ENCODE measurements at regions not wholly inside any gene's neighbourhood (a gene's known extent, or its start where the extent isn't known, plus 50 kb on each side); places are given as distances from the start of the nearest gene placed in this dataset.

GRCh38 chr4:34824515-34824914 lies 1419.8 kb downstream of the ARAP2 start:
- no peak for DNase-seq (ENCODE audit: low read depth in 3 of 3)

GRCh38 chr4:34826660-34827059 lies 1417.7 kb downstream of the ARAP2 start:
- DNase-seq (ENCODE audit: low read depth in 3 of 3), result no peak

GRCh38 chr4:34845926-34846325 lies 1398.4 kb downstream of the ARAP2 start:
- DNase-seq (ENCODE audit: low read depth in 3 of 3), result no peak

DNA sequence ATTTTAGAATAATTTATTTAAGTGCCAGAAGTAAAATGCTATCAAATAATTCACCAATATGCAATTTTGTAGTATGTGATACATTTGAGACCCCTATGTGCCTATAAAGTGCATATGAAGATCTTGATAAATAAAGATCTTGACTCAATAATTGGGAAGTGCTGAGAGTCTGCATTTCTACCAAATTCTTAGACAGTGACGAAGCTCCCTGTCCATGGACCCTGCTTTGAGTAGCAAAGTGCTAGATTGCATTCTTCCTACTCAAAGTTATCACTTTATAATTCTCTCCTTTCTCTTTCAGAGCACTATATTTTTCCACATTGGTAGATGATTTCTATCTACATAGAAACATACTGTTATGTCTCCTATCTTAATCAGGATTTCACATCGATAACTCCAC lies 1393.9 kb downstream of the ARAP2 start:
- DNase-seq (ENCODE audit: low read depth in 3 of 3), result no peak

DNA sequence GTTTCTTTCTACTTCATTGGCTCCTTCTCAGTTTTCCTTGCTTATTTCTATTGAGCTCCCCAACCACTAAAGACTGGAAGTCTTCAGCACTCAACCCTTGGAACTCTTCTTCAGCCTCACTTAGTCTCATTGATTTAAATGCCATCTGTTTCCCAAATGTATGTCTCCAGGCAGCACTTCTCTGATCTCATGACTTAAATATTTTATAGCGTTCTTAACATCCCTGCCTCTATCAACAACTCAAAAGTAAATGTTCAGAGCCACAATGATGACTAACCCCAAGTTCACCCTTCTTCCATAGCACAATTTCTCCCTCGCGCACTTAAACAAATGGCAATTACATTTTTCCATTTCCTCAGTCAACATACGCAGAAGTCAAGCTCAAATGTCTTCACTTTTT lies 1393.3 kb downstream of the ARAP2 start:
- DNase-seq (ENCODE audit: low read depth in 3 of 3), result no peak

GRCh38 chr4:34851411-34851810 lies 1392.9 kb downstream of the ARAP2 start:
- no peak for DNase-seq (ENCODE audit: low read depth in 3 of 3)

- DNase-seq (ENCODE audit: low read depth in 3 of 3), result no peak
These were observed 1389.9 kb downstream of the ARAP2 start for GRCh38 chr4:34854451-34854850.

- no peak for DNase-seq (ENCODE audit: low read depth in 3 of 3)
These were observed 1382.6 kb downstream of the ARAP2 start for GRCh38 chr4:34861666-34862065.

- no peak for DNase-seq (ENCODE audit: low read depth in 3 of 3)
These were observed 1365.4 kb downstream of the ARAP2 start for GRCh38 chr4:34878961-34879360.

DNA sequence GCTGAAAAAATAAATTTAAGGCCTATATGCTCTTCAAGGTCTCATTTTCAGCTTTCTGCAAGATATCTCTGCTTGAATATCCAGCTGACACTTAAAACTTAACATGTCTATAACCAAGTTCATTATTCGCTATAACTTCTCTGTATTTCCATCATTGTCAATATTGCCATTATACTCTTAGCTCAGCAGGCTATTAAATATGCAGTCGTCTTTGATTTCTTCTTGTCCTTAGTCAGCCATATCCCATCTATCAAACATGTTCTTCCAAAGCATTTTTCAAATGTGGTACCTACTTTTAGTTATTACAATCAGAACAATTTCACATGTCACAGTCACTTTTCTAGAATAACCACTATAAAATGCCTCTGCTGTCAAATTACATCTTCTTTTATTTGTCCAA lies 1364.1 kb downstream of the ARAP2 start:
- no peak for DNase-seq (ENCODE audit: low read depth in 3 of 3)

DNA sequence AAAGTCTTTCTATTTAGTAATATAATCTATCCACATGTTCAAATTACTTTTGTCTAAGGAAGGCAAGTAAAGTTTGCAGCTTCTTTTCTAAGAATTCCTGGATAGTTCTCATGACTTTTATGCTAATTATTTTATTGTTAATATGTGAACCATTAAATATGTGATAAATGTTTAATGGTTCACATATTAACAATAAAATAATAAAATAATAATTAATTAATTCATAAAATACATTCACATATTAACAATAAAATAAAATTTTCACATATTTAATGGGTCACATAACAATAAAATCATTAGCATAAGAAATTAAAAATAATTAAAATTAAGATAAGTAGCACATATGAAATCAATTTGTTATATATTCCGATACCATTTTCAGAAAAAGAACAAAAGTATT lies 1352.4 kb downstream of the ARAP2 start:
- no peak for DNase-seq (ENCODE audit: low read depth in 3 of 3)

DNA sequence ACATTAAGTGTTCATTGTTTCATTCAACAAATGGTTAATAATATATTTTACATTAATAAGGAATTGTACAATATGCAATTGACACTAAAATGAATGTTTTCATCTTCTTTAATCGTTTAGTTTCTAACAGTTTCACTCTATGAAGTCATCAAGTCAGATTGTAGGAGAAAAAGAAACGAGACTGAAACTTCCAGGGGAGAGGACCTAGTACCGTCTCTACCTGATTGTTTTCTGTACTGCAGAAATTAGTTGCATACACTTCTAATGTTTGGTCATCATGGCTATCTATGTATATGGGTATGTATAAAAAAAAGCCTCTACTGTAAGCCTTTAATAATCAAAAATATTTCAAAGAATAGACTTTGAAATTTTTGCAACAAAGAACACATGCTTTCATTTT lies 1350.9 kb downstream of the ARAP2 start:
- DNase-seq (ENCODE audit: low read depth in 3 of 3), result no peak

GRCh38 chr4:34920032-34920431 lies 1324.3 kb downstream of the ARAP2 start:
- no peak for DNase-seq (ENCODE audit: low read depth in 3 of 3)

DNA sequence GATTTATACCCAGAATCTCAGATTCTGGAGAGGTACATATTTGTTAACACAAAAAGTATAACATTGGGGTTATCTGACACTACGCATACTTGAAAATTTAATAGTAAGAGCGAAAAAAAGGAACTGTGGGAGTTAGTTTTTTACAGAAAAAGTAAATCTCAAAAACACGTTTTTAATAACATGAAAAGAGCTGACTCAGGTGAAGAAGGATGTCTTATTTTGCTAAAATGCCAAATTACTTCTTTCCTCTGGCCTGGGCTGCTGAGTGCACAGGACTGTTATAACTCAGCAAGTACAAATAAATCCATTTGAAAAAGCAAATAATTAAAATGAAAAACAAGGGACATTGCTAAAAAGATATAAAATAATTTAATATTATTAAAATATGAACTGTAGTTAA lies 1322.9 kb downstream of the ARAP2 start:
- no peak for DNase-seq (ENCODE audit: low read depth in 3 of 3)

DNA sequence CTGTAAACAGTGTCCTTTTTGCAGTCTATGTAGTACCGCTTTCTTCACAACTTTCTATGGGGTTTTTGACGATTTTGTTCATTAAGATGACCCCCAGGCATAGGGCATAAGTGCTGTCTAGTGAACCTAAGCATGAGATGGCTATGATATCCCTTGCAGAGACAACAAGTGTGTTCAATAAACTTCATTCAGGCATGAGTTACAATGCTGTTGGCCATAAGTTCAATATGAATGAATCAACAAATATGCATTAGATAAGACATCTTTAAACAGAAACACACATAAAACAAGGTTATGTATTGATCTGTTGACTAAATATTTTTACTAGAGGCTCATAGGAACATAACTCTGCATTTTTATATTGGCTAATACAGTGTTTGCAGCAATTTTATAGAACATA lies 1322.0 kb downstream of the ARAP2 start:
- no peak for DNase-seq (ENCODE audit: low read depth in 3 of 3)

DNA sequence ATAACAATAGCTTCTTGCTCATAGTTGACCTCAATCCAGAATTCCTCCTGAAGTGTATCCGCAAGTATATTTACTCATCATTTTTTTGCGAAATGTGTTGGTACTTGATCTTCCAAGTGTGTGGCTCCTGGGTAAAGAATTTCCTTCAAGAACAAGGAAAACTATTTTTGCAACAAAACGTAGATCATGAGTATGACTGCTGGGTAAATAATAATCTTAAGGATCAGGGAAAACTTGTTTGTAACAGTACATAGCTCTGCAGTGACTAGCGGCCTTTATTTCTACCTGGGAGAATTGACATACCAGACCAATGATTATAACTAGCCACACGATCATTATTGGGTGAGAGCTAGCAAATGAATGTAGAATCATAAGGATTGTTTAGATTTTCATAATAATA lies 1311.7 kb downstream of the ARAP2 start:
- no peak for DNase-seq (ENCODE audit: low read depth in 3 of 3)

- no peak for DNase-seq (ENCODE audit: low read depth in 3 of 3)
These were observed 1308.6 kb downstream of the ARAP2 start for GRCh38 chr4:34935739-34936138.

DNA sequence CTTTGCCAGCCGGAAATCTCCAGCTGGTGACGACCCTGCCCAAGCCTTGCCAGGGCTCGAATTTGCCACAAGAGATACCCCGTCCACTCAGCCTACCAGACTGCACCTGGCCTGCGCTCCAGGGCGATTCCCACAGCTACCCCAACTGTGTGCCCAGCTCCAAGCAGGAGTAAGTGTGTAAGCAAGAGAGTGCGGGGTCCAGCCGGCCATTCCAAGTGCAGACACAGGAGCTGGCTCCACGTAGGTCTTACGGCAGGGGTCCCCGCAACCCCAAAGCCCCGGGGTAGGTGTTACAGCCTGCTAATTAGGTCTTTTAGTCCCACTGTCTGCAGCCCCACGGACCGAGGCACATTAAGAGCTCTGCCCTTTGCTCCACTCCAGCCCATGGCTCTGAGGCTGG lies 1305.2 kb downstream of the ARAP2 start:
- no peak for DNase-seq (ENCODE audit: low read depth in 3 of 3)

DNA sequence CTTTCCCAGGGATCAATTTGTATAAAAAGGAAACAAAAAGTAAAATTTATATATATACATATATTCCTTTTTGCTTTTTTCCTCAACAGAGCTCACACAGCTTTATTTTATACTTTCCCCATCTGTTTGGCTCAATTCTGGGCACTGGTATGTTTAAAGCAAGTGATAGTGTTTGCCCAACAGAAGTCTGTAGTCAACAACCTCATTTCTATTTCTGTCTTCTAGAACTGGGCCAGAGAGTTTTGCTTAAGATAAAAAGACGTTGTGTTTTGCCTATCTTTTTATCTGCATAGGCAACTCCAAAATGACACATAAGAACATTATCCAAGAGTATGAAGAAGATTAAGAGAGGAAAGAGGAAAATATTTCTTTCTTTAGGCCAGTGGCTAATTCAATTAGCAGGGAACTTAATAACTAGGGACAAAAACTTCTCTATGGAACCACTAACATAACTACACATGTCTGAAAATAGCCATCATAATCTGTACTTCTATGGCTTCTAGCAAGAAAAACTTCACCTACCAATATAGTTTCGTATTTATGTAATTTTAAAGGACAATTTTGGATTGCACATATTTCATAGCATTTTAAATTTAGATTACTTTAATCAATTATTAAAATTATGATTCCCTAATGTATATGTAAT lies 1300.5 kb downstream of the ARAP2 start:
- DNase-seq (ENCODE audit: low read depth in 3 of 3), result no peak

GRCh38 chr4:34950926-34951325 lies 1293.4 kb downstream of the ARAP2 start:
- no peak for DNase-seq (ENCODE audit: low read depth in 3 of 3)

GRCh38 chr4:34953145-34953799 lies 1291.0 kb downstream of the ARAP2 start:
- no peak for DNase-seq (ENCODE audit: low read depth in 3 of 3)

- no peak for DNase-seq (ENCODE audit: low read depth in 3 of 3)
These were observed 1279.7 kb downstream of the ARAP2 start for GRCh38 chr4:34964613-34965012.

- DNase-seq (ENCODE audit: low read depth in 3 of 3), result no peak
These were observed 1272.1 kb downstream of the ARAP2 start for GRCh38 chr4:34972189-34972588.

Measured in stimulated activated CD4-positive, alpha-beta T cell treated with anti-CD3 and anti-CD28 coated beads, TNF-alpha, amount 100 ng/mL, for 24 hours (primary cell).